H1 (cell line): ENCODE measurements at regions not wholly inside any gene's neighbourhood (a gene's known extent, or its start where the extent isn't known, plus 50 kb on each side); places are given as distances from the start of the nearest gene placed in this dataset.

ENCODE experiments used
- ATF3 ChIP-seq: IDR thresholded peaks from 2 replicates; pipeline ENCODE4 v1.6.1; 2011; ENCODE audit warnings: low read depth, mild to moderate bottlenecking, low read length; ENCODE audit not compliant: insufficient read depth
- BRCA1 ChIP-seq: IDR thresholded peaks from 2 replicates; pipeline ENCODE4 v1.6.1; 2012; ENCODE audit warnings: low read depth, low read length, improper control_type of control experiment
- CEBPB ChIP-seq: IDR thresholded peaks from 2 replicates; pipeline ENCODE4 v1.6.1; 2012; ENCODE audit warnings: low read depth, low read length
- CHD7 ChIP-seq: fragments of 300-600 bp; sonication (generic); IDR thresholded peaks from 2 replicates; pipeline ENCODE4 v1.7.1; 2012; ENCODE audit warnings: low read length, moderate library complexity, mild to moderate bottlenecking, inconsistent platforms; ENCODE audit not compliant: insufficient replicate concordance
- FOSL1 ChIP-seq: IDR thresholded peaks from 2 replicates; pipeline ENCODE4 v1.6.1; 2011; ENCODE audit warnings: mild to moderate bottlenecking, low read depth, low read length, moderate library complexity; ENCODE audit not compliant: insufficient read depth
- GTF2F1 ChIP-seq: IDR thresholded peaks from 2 replicates; pipeline ENCODE4 v1.6.1; 2012; ENCODE audit warnings: low read depth, low read length, improper control_type of control experiment, borderline replicate concordance
- MAFK ChIP-seq: IDR thresholded peaks from 2 replicates; pipeline ENCODE4 v1.6.1; 2012; ENCODE audit warnings: low read depth, mild to moderate bottlenecking, improper control_type of control experiment, low read length
- POLR2AphosphoS5 ChIP-seq: IDR thresholded peaks from 2 replicates; pipeline ENCODE4 v1.6.1; 2011; ENCODE audit warnings: low read depth, low read length
- RFX5 ChIP-seq: IDR thresholded peaks from 2 replicates; pipeline ENCODE4 v1.6.1; 2011; ENCODE audit warnings: low read depth, low read length, improper control_type of control experiment, borderline replicate concordance
- SIX5 ChIP-seq: IDR thresholded peaks from 2 replicates; pipeline ENCODE4 v1.6.1; 2011; ENCODE audit warnings: mild to moderate bottlenecking, low read depth, low read length
- SRF ChIP-seq: IDR thresholded peaks from 2 replicates; pipeline ENCODE4 v1.6.1; 2011; ENCODE audit warnings: mild to moderate bottlenecking, low read depth, low read length, moderate library complexity
- SUZ12 ChIP-seq: fragments of 200-600 bp; sonication (generic); IDR thresholded peaks from 2 replicates; pipeline ENCODE4 v1.6.1; 2012; ENCODE audit warnings: mild to moderate bottlenecking, inconsistent platforms, low read length, moderate library complexity, mixed read lengths
- TAF1 ChIP-seq: IDR thresholded peaks from 2 replicates; pipeline ENCODE4 v1.6.1; 2011; ENCODE audit warnings: mild to moderate bottlenecking, low read depth, low read length

GRCh38 chr1:5571438-5571837 lies 420.8 kb downstream of the NPHP4 start (continued):
- no peak for TF ChIP-seq CHD7
- TF ChIP-seq ATF3 = no peak
- TF ChIP-seq BRCA1 = no peak
- TF ChIP-seq FOSL1 = no peak
- no peak for TF ChIP-seq SUZ12
- TF ChIP-seq TAF1 = no peak
- TF ChIP-seq POLR2AphosphoS5 = no peak
- no peak for TF ChIP-seq SRF
- no peak for TF ChIP-seq MAFK
- TF ChIP-seq CEBPB = no peak
- TF ChIP-seq GTF2F1 = no peak
- no peak for TF ChIP-seq RFX5
- no peak for TF ChIP-seq SIX5
